ENCODE measurements at regions not wholly inside any gene's neighbourhood (a gene's known extent, or its start where the extent isn't known, plus 50 kb on each side); places are given as distances from the start of the nearest gene placed in this dataset.

- Histone ChIP-seq H3K79me1 (ENCODE audit: low read length) (no peaks in the 10 kb centered on the region), H4K8ac (ENCODE audit: low read depth, low read length) (no peak overlapping the region), H3K9ac (ENCODE audit: low read length) (no peak overlapping the region), H3K27me3 (ENCODE audit: insufficient read depth, low read length) (no peaks in the 10 kb centered on the region), H3K27ac (ENCODE audit: low read depth, low read length) (no peak overlapping the region), H3K4ac (ENCODE audit: low read depth, low read length) (no peak overlapping the region), H2AFZ (ENCODE audit: insufficient read depth, low read length, poor library complexity) (no peak overlapping the region), H4K91ac (ENCODE audit: low read depth, low read length) (no peak overlapping the region), H3K4me2 (ENCODE audit: low read length) (no peak overlapping the region), H3K23ac (ENCODE audit: low read length) (no peak overlapping the region), H3K4me3 (ENCODE audit: low read depth, low read length) (no peak overlapping the region), H4K12ac (ENCODE audit: low read depth, low read length) (no peak overlapping the region), H3K14ac (ENCODE audit: low read length) (no peak overlapping the region), H3K4me1 (ENCODE audit: control insufficient read depth in 1 of 2, insufficient read depth in 2 of 2, low read length in 2 of 2) (no peaks in the 10 kb centered on the region), H3K36me3 (ENCODE audit: control insufficient read depth in 1 of 2, insufficient read depth in 2 of 2, low read length in 2 of 2) (no peaks in the 10 kb centered on the region), H2BK5ac (ENCODE audit: low read depth, low read length, poor library complexity) (no peak overlapping the region), H2BK12ac (ENCODE audit: low read length) (no peak overlapping the region), H3K9me3 (ENCODE audit: insufficient read depth, low read depth, low read length) (no peaks in the 10 kb centered on the region), H3K79me2 (ENCODE audit: control insufficient read depth, insufficient read depth, low read length, poor library complexity) (no peaks in the 10 kb centered on the region), H2BK120ac (ENCODE audit: insufficient read depth, low read length, poor library complexity) (no peak overlapping the region), H2AK5ac (ENCODE audit: low read length) (no peak overlapping the region), H3K18ac (ENCODE audit: low read length) (no peak overlapping the region)
- no CpG with 5 or more reads among the region's 1 CpG for WGBS (ENCODE audit: extremely low coverage, insufficient coverage, insufficient read length)
- no peak for DNase-seq
Observed at GRCh38 chr7:81112731-81113130, 193.9 kb upstream of the SEMA3C start.

GRCh38 chr7:81111781-81112540 lies 193.1 kb upstream of the SEMA3C start:
- Histone ChIP-seq H2AK5ac (ENCODE audit: low read length) (no peak overlapping the region), H3K27ac (ENCODE audit: low read depth, low read length) (peak overlapping the region; percentile 81), H2AFZ (ENCODE audit: insufficient read depth, low read length, poor library complexity) (no peak overlapping the region), H2BK5ac (ENCODE audit: low read depth, low read length, poor library complexity) (no peak overlapping the region), H2BK12ac (ENCODE audit: low read length) (no peak overlapping the region), H3K27me3 (ENCODE audit: insufficient read depth, low read length) (no peaks in the 10 kb centered on the region), H3K4me2 (ENCODE audit: low read length) (peak overlapping the region; percentile 45), H3K4ac (ENCODE audit: low read depth, low read length) (no peak overlapping the region), H2BK120ac (ENCODE audit: insufficient read depth, low read length, poor library complexity) (no peak overlapping the region), H3K23ac (ENCODE audit: low read length) (no peak overlapping the region), H3K79me1 (ENCODE audit: low read length) (no peaks in the 10 kb centered on the region), H3K18ac (ENCODE audit: low read length) (no peak overlapping the region), H3K9me3 (ENCODE audit: insufficient read depth, low read depth, low read length) (no peaks in the 10 kb centered on the region), H4K8ac (ENCODE audit: low read depth, low read length) (no peak overlapping the region), H3K4me1 (ENCODE audit: control insufficient read depth in 1 of 2, insufficient read depth in 2 of 2, low read length in 2 of 2) (no peaks in the 10 kb centered on the region), H4K12ac (ENCODE audit: low read depth, low read length) (no peak overlapping the region), H3K79me2 (ENCODE audit: control insufficient read depth, insufficient read depth, low read length, poor library complexity) (no peaks in the 10 kb centered on the region), H3K4me3 (ENCODE audit: low read depth, low read length) (no peak overlapping the region), H3K14ac (ENCODE audit: low read length) (no peak overlapping the region), H3K36me3 (ENCODE audit: control insufficient read depth in 1 of 2, insufficient read depth in 2 of 2, low read length in 2 of 2) (no peaks in the 10 kb centered on the region), H4K91ac (ENCODE audit: low read depth, low read length) (no peak overlapping the region), H3K9ac (ENCODE audit: low read length) (no peak overlapping the region)
- no CpG with 5 or more reads among the region's 11 CpGs for WGBS (ENCODE audit: extremely low coverage, insufficient coverage, insufficient read length)
- no peak for DNase-seq

GRCh38 chr7:81111358-81111757 lies 192.5 kb upstream of the SEMA3C start:
- H4K12ac ChIP-seq (ENCODE audit: low read depth, low read length): no peak overlapping the region
- DNase-seq: peak in 1 of 2 donors; percentile 29
- no peak overlapping the region for H4K8ac ChIP-seq (ENCODE audit: low read depth, low read length)
- no CpG with 5 or more reads among the region's 1 CpG for WGBS (ENCODE audit: extremely low coverage, insufficient coverage, insufficient read length)
- H3K9me3 ChIP-seq (ENCODE audit: insufficient read depth, low read depth, low read length): no peaks in the 10 kb centered on the region
- H3K4me1 ChIP-seq (ENCODE audit: control insufficient read depth in 1 of 2, insufficient read depth in 2 of 2, low read length in 2 of 2): no peaks in the 10 kb centered on the region
- no peak overlapping the region for H2BK5ac ChIP-seq (ENCODE audit: low read depth, low read length, poor library complexity)
- no peak overlapping the region for H3K4ac ChIP-seq (ENCODE audit: low read depth, low read length)
- H2BK12ac ChIP-seq (ENCODE audit: low read length): no peak overlapping the region
- H3K4me3 ChIP-seq (ENCODE audit: low read depth, low read length): no peak overlapping the region
- H3K9ac ChIP-seq (ENCODE audit: low read length): no peak overlapping the region
- H2AK5ac ChIP-seq (ENCODE audit: low read length): no peak overlapping the region
- no peak overlapping the region for H3K23ac ChIP-seq (ENCODE audit: low read length)
- peak overlapping the region; percentile 81 for H3K27ac ChIP-seq (ENCODE audit: low read depth, low read length)
- no peak overlapping the region for H2AFZ ChIP-seq (ENCODE audit: insufficient read depth, low read length, poor library complexity)
- H3K36me3 ChIP-seq (ENCODE audit: control insufficient read depth in 1 of 2, insufficient read depth in 2 of 2, low read length in 2 of 2): no peaks in the 10 kb centered on the region
- no peaks in the 10 kb centered on the region for H3K27me3 ChIP-seq (ENCODE audit: insufficient read depth, low read length)
- H2BK120ac ChIP-seq (ENCODE audit: insufficient read depth, low read length, poor library complexity): no peak overlapping the region
- H3K79me2 ChIP-seq (ENCODE audit: control insufficient read depth, insufficient read depth, low read length, poor library complexity): no peaks in the 10 kb centered on the region
- H4K91ac ChIP-seq (ENCODE audit: low read depth, low read length): no peak overlapping the region
- H3K18ac ChIP-seq (ENCODE audit: low read length): no peak overlapping the region
- no peak overlapping the region for H3K4me2 ChIP-seq (ENCODE audit: low read length)
- no peaks in the 10 kb centered on the region for H3K79me1 ChIP-seq (ENCODE audit: low read length)
- no peak overlapping the region for H3K14ac ChIP-seq (ENCODE audit: low read length)

GRCh38 chr7:81110673-81111072 lies 191.8 kb upstream of the SEMA3C start:
- no peak overlapping the region for H2BK12ac ChIP-seq (ENCODE audit: low read length)
- H2BK120ac ChIP-seq (ENCODE audit: insufficient read depth, low read length, poor library complexity): no peak overlapping the region
- no peak overlapping the region for H3K4me3 ChIP-seq (ENCODE audit: low read depth, low read length)
- H3K27me3 ChIP-seq (ENCODE audit: insufficient read depth, low read length): no peaks in the 10 kb centered on the region
- H3K36me3 ChIP-seq (ENCODE audit: control insufficient read depth in 1 of 2, insufficient read depth in 2 of 2, low read length in 2 of 2): no peaks in the 10 kb centered on the region
- no peak overlapping the region for H4K12ac ChIP-seq (ENCODE audit: low read depth, low read length)
- H4K91ac ChIP-seq (ENCODE audit: low read depth, low read length): no peak overlapping the region
- no peak overlapping the region for H3K4ac ChIP-seq (ENCODE audit: low read depth, low read length)
- no peak overlapping the region for H3K9ac ChIP-seq (ENCODE audit: low read length)
- peak overlapping the region; percentile 17 for H3K27ac ChIP-seq (ENCODE audit: low read depth, low read length)
- no peak overlapping the region for H3K4me2 ChIP-seq (ENCODE audit: low read length)
- H3K18ac ChIP-seq (ENCODE audit: low read length): no peak overlapping the region
- no peaks in the 10 kb centered on the region for H3K9me3 ChIP-seq (ENCODE audit: insufficient read depth, low read depth, low read length)
- H3K79me2 ChIP-seq (ENCODE audit: control insufficient read depth, insufficient read depth, low read length, poor library complexity): no peaks in the 10 kb centered on the region
- WGBS (ENCODE audit: extremely low coverage, insufficient coverage, insufficient read length): no CpG with 5 or more reads among the region's 2 CpGs
- H2BK5ac ChIP-seq (ENCODE audit: low read depth, low read length, poor library complexity): no peak overlapping the region
- DNase-seq: no peak
- no peak overlapping the region for H3K23ac ChIP-seq (ENCODE audit: low read length)
- no peak overlapping the region for H2AFZ ChIP-seq (ENCODE audit: insufficient read depth, low read length, poor library complexity)
- no peak overlapping the region for H2AK5ac ChIP-seq (ENCODE audit: low read length)
- H3K14ac ChIP-seq (ENCODE audit: low read length): no peak overlapping the region
- no peak overlapping the region for H4K8ac ChIP-seq (ENCODE audit: low read depth, low read length)
- H3K4me1 ChIP-seq (ENCODE audit: control insufficient read depth in 1 of 2, insufficient read depth in 2 of 2, low read length in 2 of 2): no peaks in the 10 kb centered on the region
- H3K79me1 ChIP-seq (ENCODE audit: low read length): no peaks in the 10 kb centered on the region
